ENCODE measurements at regions not wholly inside any gene's neighbourhood (a gene's known extent, or its start where the extent isn't known, plus 50 kb on each side); places are given as distances from the start of the nearest gene placed in this dataset.

DNA sequence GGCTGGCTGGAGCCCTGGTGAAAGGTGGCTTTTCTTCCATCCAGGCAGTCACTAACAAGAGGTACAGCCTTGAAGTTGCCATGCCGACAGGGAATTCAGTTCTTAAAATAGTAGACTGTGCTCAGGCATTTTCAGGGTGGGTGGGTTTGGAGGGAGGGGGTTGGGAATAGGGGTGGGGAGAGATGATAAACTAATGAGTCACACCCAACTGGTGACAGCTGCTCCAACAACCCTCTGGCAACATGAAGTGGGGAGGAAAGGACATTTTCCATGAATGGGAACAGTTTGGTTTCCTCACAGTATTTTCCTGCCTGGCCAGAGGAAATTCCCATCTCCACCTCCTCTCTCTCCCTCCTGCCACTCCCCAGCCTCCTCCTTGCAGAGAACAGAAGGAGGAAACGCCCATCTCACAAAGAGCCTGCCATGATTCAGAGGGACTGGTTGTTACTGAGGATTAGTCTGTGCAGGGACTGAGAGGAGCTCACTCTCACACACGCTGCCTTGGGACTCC, 113.0 kb upstream of the SLC1A4 start:
- TF ChIP-seq, protein P1, sequence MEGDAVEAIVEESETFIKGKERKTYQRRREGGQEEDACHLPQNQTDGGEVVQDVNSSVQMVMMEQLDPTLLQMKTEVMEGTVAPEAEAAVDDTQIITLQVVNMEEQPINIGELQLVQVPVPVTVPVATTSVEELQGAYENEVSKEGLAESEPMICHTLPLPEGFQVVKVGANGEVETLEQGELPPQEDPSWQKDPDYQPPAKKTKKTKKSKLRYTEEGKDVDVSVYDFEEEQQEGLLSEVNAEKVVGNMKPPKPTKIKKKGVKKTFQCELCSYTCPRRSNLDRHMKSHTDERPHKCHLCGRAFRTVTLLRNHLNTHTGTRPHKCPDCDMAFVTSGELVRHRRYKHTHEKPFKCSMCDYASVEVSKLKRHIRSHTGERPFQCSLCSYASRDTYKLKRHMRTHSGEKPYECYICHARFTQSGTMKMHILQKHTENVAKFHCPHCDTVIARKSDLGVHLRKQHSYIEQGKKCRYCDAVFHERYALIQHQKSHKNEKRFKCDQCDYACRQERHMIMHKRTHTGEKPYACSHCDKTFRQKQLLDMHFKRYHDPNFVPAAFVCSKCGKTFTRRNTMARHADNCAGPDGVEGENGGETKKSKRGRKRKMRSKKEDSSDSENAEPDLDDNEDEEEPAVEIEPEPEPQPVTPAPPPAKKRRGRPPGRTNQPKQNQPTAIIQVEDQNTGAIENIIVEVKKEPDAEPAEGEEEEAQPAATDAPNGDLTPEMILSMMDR (IDR thresholded peaks at IDR 0.05; ENCODE audit: low read length), result no peak
- no peak for TF ChIP-seq EZH2 (IDR thresholded peaks at IDR 0.05; ENCODE audit: borderline replicate concordance, low read length)

All from OCI-LY1 (cell line).